ENCODE measurements at regions not wholly inside any gene's neighbourhood (a gene's known extent, or its start where the extent isn't known, plus 50 kb on each side); places are given as distances from the start of the nearest gene placed in this dataset.
"Not testable (repeated sequence)": the region's sequence is repeated elsewhere in the genome, so short reads cannot be mapped to it uniquely, and the experiment has no call there.

GRCh38 chr17:51347851-51348584, 87.7 kb downstream of the UTP18 start:
- no peak for DNase-seq

- no peak for DNase-seq
Observed at GRCh38 chr17:51351080-51351479, 90.7 kb downstream of the UTP18 start.

DNA sequence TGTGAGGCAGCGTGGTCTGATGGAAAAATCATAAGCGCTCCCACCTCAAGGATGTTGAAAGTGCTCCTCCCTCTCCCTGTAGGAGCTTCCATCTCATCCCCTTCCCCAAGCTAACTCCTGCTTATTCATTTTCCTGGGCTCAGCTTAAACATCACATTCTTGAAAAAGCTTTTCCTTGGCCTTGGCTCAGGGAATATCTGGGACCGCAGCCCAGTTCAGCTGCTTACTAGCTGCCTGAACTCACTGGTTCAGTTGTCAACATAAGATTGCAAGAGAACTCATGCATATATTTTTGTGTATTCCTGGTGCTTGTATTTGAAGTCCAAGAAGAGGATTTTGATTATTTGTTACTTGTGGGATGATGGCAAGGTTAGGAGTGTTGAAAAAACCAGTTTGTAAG, 91.5 kb downstream of the UTP18 start:
- DNase-seq: peak in 1 of 2 experiments; percentile 45

- no peak for DNase-seq
Observed at GRCh38 chr17:51352798-51353197, 92.5 kb downstream of the UTP18 start.

DNA sequence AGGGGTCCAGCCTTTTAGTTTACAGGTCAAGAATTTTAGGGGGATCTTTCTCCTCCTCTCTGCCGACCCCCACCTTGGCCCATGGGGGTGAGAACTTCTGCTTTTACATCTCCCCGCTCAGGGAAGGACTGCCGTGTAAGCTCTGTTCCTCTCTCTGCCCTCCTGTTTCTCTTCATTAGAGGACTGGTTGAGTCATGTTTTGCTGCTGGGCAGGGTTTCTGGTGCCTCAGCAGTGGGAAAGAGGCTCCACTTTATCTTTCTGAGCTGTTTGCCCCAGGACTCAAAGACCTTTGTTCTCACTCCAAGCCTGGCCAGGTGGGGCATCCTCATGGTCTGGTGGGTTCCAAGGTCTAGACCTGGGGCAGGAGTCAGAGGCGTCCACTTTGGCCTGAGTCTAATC, 93.0 kb downstream of the UTP18 start:
- no peak for DNase-seq

DNA sequence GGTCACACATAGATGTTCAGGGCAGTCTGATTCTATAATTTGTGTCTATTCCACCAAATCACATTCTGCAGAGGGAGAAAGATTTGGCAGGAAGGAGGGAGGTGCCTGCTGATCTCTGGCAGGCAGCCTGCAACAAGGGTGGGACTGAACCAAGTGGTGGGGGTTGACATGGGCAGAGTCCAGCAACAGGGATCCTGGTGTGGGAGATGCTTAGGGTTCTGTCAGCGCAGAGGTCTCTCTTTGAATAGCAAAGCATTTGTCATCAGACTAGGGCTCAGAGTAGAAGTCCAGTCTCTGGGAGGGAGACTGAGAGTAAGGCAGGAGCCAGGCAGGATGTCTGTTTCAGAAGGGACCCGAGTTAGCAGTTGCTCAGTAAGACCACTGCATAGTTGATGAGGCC, 94.6 kb downstream of the UTP18 start:
- DNase-seq: peak in 1 of 2 experiments; percentile 34

- no peak for DNase-seq
Observed at GRCh38 chr17:51355441-51356410, 95.4 kb downstream of the UTP18 start.

- DNase-seq: no peak
Observed at GRCh38 chr17:51359055-51359454, 98.7 kb downstream of the UTP18 start.

GRCh38 chr17:51362811-51363585, 102.7 kb downstream of the UTP18 start:
- DNase-seq: no peak

- no peak for DNase-seq
Observed at GRCh38 chr17:51365090-51365489, 104.7 kb downstream of the UTP18 start.

- DNase-seq: no peak
Observed at GRCh38 chr17:51366866-51367265, 106.5 kb downstream of the UTP18 start.

GRCh38 chr17:51367836-51368235, 107.5 kb downstream of the UTP18 start:
- not testable (repeated sequence) for DNase-seq

DNA sequence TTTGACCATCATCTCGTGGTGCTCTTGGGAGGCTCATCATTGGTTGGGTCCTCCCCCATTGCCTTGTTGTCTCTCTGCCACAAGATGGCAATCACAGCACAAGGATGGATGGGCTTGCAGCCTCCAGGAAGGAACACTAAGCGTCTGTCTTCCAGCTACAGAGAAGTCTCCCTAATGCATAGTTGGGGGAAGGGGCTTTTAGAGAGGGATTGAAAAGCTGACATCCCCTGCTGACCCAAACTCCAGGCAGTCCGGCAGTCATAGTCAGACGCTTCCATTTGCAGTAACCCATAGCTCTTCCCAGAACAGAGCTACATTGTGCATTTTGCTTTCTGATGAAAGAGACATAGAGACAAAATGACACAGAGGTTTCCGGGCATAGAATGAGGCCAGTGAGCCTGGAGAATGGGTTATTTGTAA, 111.4 kb downstream of the UTP18 start:
- DNase-seq: peak in 1 of 2 experiments; percentile 68

GRCh38 chr17:51372345-51373004, 112.1 kb downstream of the UTP18 start:
- DNase-seq: peak in 1 of 2 experiments; percentile 19

DNA sequence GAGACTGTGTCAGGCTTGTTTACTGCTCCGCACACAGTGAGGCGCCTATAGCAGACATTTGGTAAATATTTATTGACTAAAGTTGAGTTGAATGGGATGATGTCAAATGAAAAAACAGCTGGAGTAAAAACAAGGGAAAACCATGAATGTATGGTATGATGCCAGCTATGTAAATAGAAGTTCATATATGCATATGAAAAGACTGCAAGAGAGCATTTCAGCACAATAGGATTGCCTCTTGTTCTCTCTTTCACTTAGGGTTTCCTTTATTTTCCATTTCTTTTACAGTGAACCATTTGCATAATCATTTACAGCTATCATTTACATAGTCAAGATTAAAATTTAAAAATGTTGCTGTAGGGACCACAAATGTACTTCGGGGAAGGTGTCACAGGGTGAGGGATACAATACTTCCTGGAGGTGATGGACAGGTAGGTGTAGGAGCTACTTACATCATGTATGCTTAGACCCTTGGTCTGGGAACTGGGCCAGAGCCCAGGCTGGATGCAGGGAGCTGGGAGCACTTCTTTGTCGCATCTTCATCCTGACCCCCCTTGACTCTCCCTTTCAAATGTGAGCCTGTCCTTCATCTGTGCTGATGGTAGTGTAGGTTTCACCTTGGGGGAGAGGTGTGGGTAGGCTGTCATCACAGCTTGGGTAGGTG, 113.3 kb downstream of the UTP18 start:
- no peak for DNase-seq

GRCh38 chr17:51374209-51374608, 113.9 kb downstream of the UTP18 start:
- no peak for DNase-seq

GRCh38 chr17:51375771-51376170, 115.4 kb downstream of the UTP18 start:
- DNase-seq: no peak

- DNase-seq: no peak
Observed at GRCh38 chr17:51376739-51377138, 116.4 kb downstream of the UTP18 start.

DNA sequence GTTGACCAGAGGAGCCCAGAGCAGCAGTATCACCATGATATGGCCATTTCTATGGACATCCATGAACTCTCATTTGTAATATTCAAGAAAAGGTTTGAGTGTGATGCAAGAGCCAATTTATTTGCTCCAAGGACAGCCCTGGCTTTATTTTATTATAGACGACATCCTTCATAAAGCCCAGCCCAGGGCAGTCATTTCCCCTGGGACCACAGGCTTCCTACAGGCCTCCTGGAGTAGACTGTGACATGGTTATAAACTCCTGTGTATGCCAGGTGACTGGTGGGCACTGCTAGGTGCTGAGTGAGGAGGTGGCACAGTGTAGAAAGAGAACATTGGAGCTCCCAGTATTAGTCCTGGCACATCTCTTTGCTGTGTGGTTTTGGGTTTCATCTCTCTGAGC, 120.9 kb downstream of the UTP18 start:
- DNase-seq: no peak

GRCh38 chr17:51385208-51385607, 124.9 kb downstream of the UTP18 start:
- no peak for DNase-seq

- no peak for DNase-seq
Observed at GRCh38 chr17:51387582-51387981, 127.2 kb downstream of the UTP18 start.

- no peak for DNase-seq
Observed at GRCh38 chr17:51387986-51388385, 127.6 kb downstream of the UTP18 start.
